H9 (cell line): ENCODE measurements at regions not wholly inside any gene's neighbourhood (a gene's known extent, or its start where the extent isn't known, plus 50 kb on each side); places are given as distances from the start of the nearest gene placed in this dataset.

Source experiments
- DNase-seq: peaks from one replicate; pipeline ENCODE4 v3.0.0-alpha.2; 2017
- H2AFZ ChIP-seq: one replicate; pipeline ENCODE4 v1.6.1; 2013; ENCODE audit warnings: mild to moderate bottlenecking, low read length, control low read depth, moderate library complexity
- H2AK5ac ChIP-seq: 2 replicates; pipeline ENCODE4 v1.6.1; 2013; ENCODE audit warnings: low read length, control low read depth, mixed read lengths; ENCODE audit not compliant: insufficient read length
- H2BK120ac ChIP-seq: one replicate; pipeline ENCODE4 v1.6.1; 2013; ENCODE audit warnings: low read depth, mild to moderate bottlenecking, low read length, control low read depth, inconsistent platforms; ENCODE audit not compliant: poor library complexity, severe bottlenecking
- H2BK12ac ChIP-seq: 2 replicates; pipeline ENCODE4 v1.6.1; 2013; ENCODE audit warnings: low read length, control low read depth, mixed read lengths, low read depth; ENCODE audit not compliant: insufficient read length
- H2BK15ac ChIP-seq: 2 replicates; pipeline ENCODE4 v1.6.1; 2013; ENCODE audit warnings: low read depth, low read length, control low read depth
- H2BK20ac ChIP-seq: one replicate; pipeline ENCODE4 v1.6.1; 2013; ENCODE audit warnings: low read depth, mild to moderate bottlenecking, low read length, control low read depth, inconsistent platforms; ENCODE audit not compliant: poor library complexity, severe bottlenecking
- H2BK5ac ChIP-seq: 2 replicates; pipeline ENCODE4 v1.6.1; 2013; ENCODE audit warnings: low read length, control low read depth, mixed read lengths; ENCODE audit not compliant: insufficient read length
- H3K14ac ChIP-seq: 2 replicates; pipeline ENCODE4 v1.6.1; 2013; ENCODE audit warnings: low read length, control low read depth; ENCODE audit not compliant: insufficient read depth
- H3K18ac ChIP-seq: 2 replicates; pipeline ENCODE4 v1.6.1; 2013; ENCODE audit warnings: low read depth, mild to moderate bottlenecking, mixed read lengths, low read length, control low read depth; ENCODE audit not compliant: insufficient read length
- H3K23ac ChIP-seq: 2 replicates; pipeline ENCODE4 v1.6.1; 2013; ENCODE audit warnings: low read length, control low read depth, mixed read lengths, low read depth; ENCODE audit not compliant: insufficient read length
- H3K23me2 ChIP-seq: 2 replicates; pipeline ENCODE4 v1.6.1; 2013; ENCODE audit warnings: low read depth, mild to moderate bottlenecking, mixed read lengths, low read length, control low read depth; ENCODE audit not compliant: insufficient read length, poor library complexity, severe bottlenecking
- H3K27ac ChIP-seq: 2 replicates; pipeline ENCODE4 v1.5.1; 2013; ENCODE audit warnings: low read length, control low read depth, mixed read lengths, low read depth; ENCODE audit not compliant: insufficient read length
- H3K27me3 ChIP-seq: 2 replicates; pipeline ENCODE4 v1.6.1; 2013; ENCODE audit warnings: low read length, control low read depth, inconsistent platforms; ENCODE audit not compliant: insufficient read depth
- H3K4ac ChIP-seq: 2 replicates; pipeline ENCODE4 v1.6.1; 2013; ENCODE audit warnings: low read depth, mild to moderate bottlenecking, control low read depth, inconsistent platforms, low read length, moderate library complexity
- H3K4me1 ChIP-seq: 2 replicates; pipeline ENCODE4 v1.6.1; 2013; ENCODE audit warnings: low read length, control low read depth, inconsistent platforms; ENCODE audit not compliant: insufficient read depth
- H3K4me2 ChIP-seq: 2 replicates; pipeline ENCODE4 v1.6.1; 2013; ENCODE audit warnings: low read length, control low read depth, mixed read lengths; ENCODE audit not compliant: insufficient read length, insufficient read depth
- H3K56ac ChIP-seq: 2 replicates; pipeline ENCODE4 v1.6.1; 2013; ENCODE audit warnings: low read depth, mild to moderate bottlenecking, mixed read lengths, low read length, control low read depth; ENCODE audit not compliant: insufficient read length
- H3K79me1 ChIP-seq: 2 replicates; pipeline ENCODE4 v1.6.1; 2013; ENCODE audit warnings: low read depth, mild to moderate bottlenecking, moderate library complexity, low read length, control low read depth, inconsistent platforms; ENCODE audit not compliant: insufficient read depth, poor library complexity, severe bottlenecking
- H3K79me2 ChIP-seq: 2 replicates; pipeline ENCODE4 v1.6.1; 2013; ENCODE audit warnings: low read length, control low read depth, inconsistent platforms; ENCODE audit not compliant: insufficient read depth
- H3K9ac ChIP-seq: 2 replicates; pipeline ENCODE4 v1.6.1; 2013; ENCODE audit warnings: low read length, control low read depth, mixed read lengths; ENCODE audit not compliant: insufficient read length; ENCODE audit errors: extremely low read depth
- H3K9me3 ChIP-seq: one replicate; pipeline ENCODE4 v1.6.1; 2013; ENCODE audit warnings: low read depth, low read length, inconsistent platforms; ENCODE audit not compliant: control insufficient read depth
- H3T11ph ChIP-seq: one replicate; pipeline ENCODE4 v1.6.1; 2013; ENCODE audit warnings: mild to moderate bottlenecking, low read length, control low read depth, inconsistent platforms
- H4K20me1 ChIP-seq: one replicate; pipeline ENCODE4 v1.6.1; 2013; ENCODE audit not compliant: control insufficient read depth, insufficient read length, insufficient read depth
- H4K5ac ChIP-seq: 2 replicates; pipeline ENCODE4 v1.6.1; 2013; ENCODE audit warnings: low read depth, mild to moderate bottlenecking, mixed read lengths, low read length, control low read depth; ENCODE audit not compliant: insufficient read length
- H4K8ac ChIP-seq: replicated peaks from 2 replicates; pipeline ENCODE4 v1.6.1; 2013; ENCODE audit warnings: low read length, control low read depth, mixed read lengths, low read depth; ENCODE audit not compliant: insufficient read length
- H4K91ac ChIP-seq: 2 replicates; pipeline ENCODE4 v1.6.1; 2013; ENCODE audit warnings: low read depth, mild to moderate bottlenecking, moderate library complexity, mixed read lengths, low read length, control low read depth; ENCODE audit not compliant: insufficient read length
- H3K27ac Mint-ChIP-seq, 3 experiments: 2 replicates in 2 of 3; 3 replicates in 1 of 3; pipeline ENCODE4 v1.8.0; 2020 to 2021; ENCODE audit warnings: mixed read lengths in 3 of 3, mild to moderate bottlenecking in 1 of 3, moderate library complexity in 1 of 3
- H3K27me3 Mint-ChIP-seq: 2 replicates; pipeline ENCODE4 v1.8.0; 2021; ENCODE audit warnings: low read depth, mild to moderate bottlenecking, moderate library complexity, mixed read lengths
- H3K36me3 Mint-ChIP-seq, 3 experiments: 2 replicates in 2 of 3; 3 replicates in 1 of 3; pipeline ENCODE4 v1.8.0; 2020 to 2021; ENCODE audit warnings: low read depth in 3 of 3, mixed read lengths in 3 of 3; ENCODE audit not compliant: insufficient read depth in 1 of 3
- H3K4me1 Mint-ChIP-seq, 2 experiments: 2 replicates each; pipeline ENCODE4 v1.8.0; 2020; ENCODE audit warnings: mixed read lengths in 2 of 2
- H3K4me3 Mint-ChIP-seq, 2 experiments: 2 replicates in 1 of 2; 3 replicates in 1 of 2; pipeline ENCODE4 v1.8.0; 2020 to 2021; ENCODE audit warnings: mild to moderate bottlenecking in 2 of 2, mixed read lengths in 2 of 2, moderate library complexity in 1 of 2
- H3K9me3 Mint-ChIP-seq, 2 experiments: 2 replicates in 1 of 2; 3 replicates in 1 of 2; pipeline ENCODE4 v1.8.0; 2020; ENCODE audit warnings: mild to moderate bottlenecking in 2 of 2, mixed read lengths in 2 of 2, moderate library complexity in 1 of 2
- CTCF ChIP-seq: fragments of 200-600 bp; sonication (generic); conservative IDR thresholded peaks from 3 replicates; pipeline ENCODE4 v1.8.0; 2021; ENCODE audit warnings: antibody characterized with exemption, mild to moderate bottlenecking
- WGBS: extraction: QIAGEN DNeasy Blood & Tissue Kit; methylation state at CpG from one replicate; pipeline ENCODE4 v1.1.7; 2013; ENCODE audit warnings: missing lambda C conversion rate, low lambda C conversion rate, mixed read lengths; ENCODE audit not compliant: insufficient read length; ENCODE audit errors: extremely low coverage; 5-methylcytosine and 5-hydroxymethylcytosine counted together

- H4K20me1 ChIP-seq: no peaks in the 10 kb centered on the region
- no peak overlapping the region for H3K4me2 ChIP-seq
- H3K4me1 ChIP-seq: peaks cover 6% of the 10 kb centered on the region; the same call in 1 of the 2 replicates
- H3K27ac ChIP-seq: no peak overlapping the region
- no peak overlapping the region for H3T11ph ChIP-seq
- H3K14ac ChIP-seq: no peak overlapping the region
- no peak overlapping the region for H4K5ac ChIP-seq
- H3K23ac ChIP-seq: no peak overlapping the region
- Mint-ChIP-seq H3K27me3 (no peaks in the 10 kb centered on the region), H3K9me3 (no peaks in the 10 kb centered on the region; a peak in 2 of 5 replicates), H3K4me1 (peaks cover 40 to 41% of the 10 kb centered on the region in 2 experiments), H3K4me3 (no peak overlapping the region), H3K36me3 (no peaks in the 10 kb centered on the region), H3K27ac (peak overlapping the region in 2 of 3 experiments; percentile 45 to 88; a peak in 4 of 7 replicates)
- no peak overlapping the region for H2AK5ac ChIP-seq
- no peak overlapping the region for H4K8ac ChIP-seq
- H3K23me2 ChIP-seq: no peaks in the 10 kb centered on the region
- no peaks in the 10 kb centered on the region for H3K9me3 ChIP-seq
- H4K91ac ChIP-seq: no peak overlapping the region
- H2BK12ac ChIP-seq: no peak overlapping the region
- DNase-seq: no peak
- H3K56ac ChIP-seq: no peak overlapping the region
- TF ChIP-seq CTCF: no peak
- H2BK15ac ChIP-seq: no peak overlapping the region
- H3K18ac ChIP-seq: peak overlapping the region; percentile 64
- no peak overlapping the region for H3K4ac ChIP-seq
- no peak overlapping the region for H2BK120ac ChIP-seq
- no peak overlapping the region for H2AFZ ChIP-seq
- H3K9ac ChIP-seq: no peak overlapping the region
- no peak overlapping the region for H2BK20ac ChIP-seq
- no peaks in the 10 kb centered on the region for H3K79me1 ChIP-seq
- no peaks in the 10 kb centered on the region for H3K27me3 ChIP-seq
- WGBS: no CpG with 5 or more reads among the region's 6 CpGs
- H3K79me2 ChIP-seq: no peaks in the 10 kb centered on the region
- H2BK5ac ChIP-seq: no peak overlapping the region
These were observed 147.2 kb upstream of the TPM1 start for GRCh38 chr15:62895139-62895866.
